Neural progenitor cell (in vitro differentiated cells): ENCODE measurements at regions not wholly inside any gene's neighbourhood (a gene's known extent, or its start where the extent isn't known, plus 50 kb on each side); places are given as distances from the start of the nearest gene placed in this dataset.

ENCODE experiments used
- DNase-seq: peaks from one replicate; pipeline ENCODE4 v3.0.0-alpha.2; 2016; ENCODE audit warnings: low spot score
- H2AFZ ChIP-seq: fragments of 200-600 bp; sonication (generic); replicated peaks from 2 replicates; pipeline ENCODE4 v1.6.1; 2016; ENCODE audit warnings: antibody characterized with exemption
- H3F3A ChIP-seq: fragments of 200-600 bp; sonication (generic); 2 replicates; pipeline ENCODE4 v1.6.1; 2016; ENCODE audit warnings: antibody characterized with exemption, low read depth
- H3K27ac ChIP-seq: fragments of 200-600 bp; sonication (generic); 2 replicates; pipeline ENCODE4 v1.5.1; 2016; ENCODE audit warnings: mild to moderate bottlenecking
- H3K27me3 ChIP-seq: fragments of 200-600 bp; sonication (generic); 2 replicates; pipeline ENCODE4 v1.6.1; 2016; ENCODE audit warnings: mild to moderate bottlenecking, moderate library complexity
- H3K36me3 ChIP-seq: fragments of 200-600 bp; sonication (generic); 2 replicates; pipeline ENCODE4 v1.5.1; 2016
- H3K4me1 ChIP-seq: fragments of 200-600 bp; sonication (generic); 2 replicates; pipeline ENCODE4 v1.6.1; 2016; ENCODE audit warnings: mixed run types
- H3K4me2 ChIP-seq: fragments of 200-600 bp; sonication (generic); 2 replicates; pipeline ENCODE4 v1.6.1; 2016
- H3K4me3 ChIP-seq: fragments of 200-600 bp; sonication (generic); 2 replicates; pipeline ENCODE4 v1.5.1; 2016
- H3K79me2 ChIP-seq: fragments of 200-600 bp; sonication (generic); 2 replicates; pipeline ENCODE4 v1.6.1; 2016; ENCODE audit warnings: low read depth
- H3K9ac ChIP-seq: fragments of 200-600 bp; sonication (generic); 2 replicates; pipeline ENCODE4 v1.6.1; 2016
- H3K9me3 ChIP-seq: fragments of 200-600 bp; sonication (generic); 2 replicates; pipeline ENCODE4 v1.5.1; 2016; ENCODE audit warnings: low read depth
- H4K20me1 ChIP-seq: fragments of 200-600 bp; sonication (generic); 2 replicates; pipeline ENCODE4 v1.6.1; 2016; ENCODE audit warnings: low read depth
- H3K27ac Mint-ChIP-seq: 3 replicates; pipeline ENCODE4 v1.8.0; 2021; ENCODE audit warnings: mixed read lengths
- H3K27me3 Mint-ChIP-seq: 2 replicates; pipeline ENCODE4 v1.8.0; 2022; ENCODE audit warnings: low read depth, mild to moderate bottlenecking, inconsistent platforms, moderate library complexity, mixed read lengths; ENCODE audit not compliant: insufficient read depth
- H3K36me3 Mint-ChIP-seq: 3 replicates; pipeline ENCODE4 v1.8.0; 2021; ENCODE audit warnings: mixed read lengths
- H3K4me1 Mint-ChIP-seq: 3 replicates; pipeline ENCODE4 v1.8.0; 2021; ENCODE audit warnings: mixed read lengths
- H3K4me3 Mint-ChIP-seq: 3 replicates; pipeline ENCODE4 v1.8.0; 2021; ENCODE audit warnings: mild to moderate bottlenecking, moderate library complexity, mixed read lengths
- H3K9me3 Mint-ChIP-seq: 3 replicates; pipeline ENCODE4 v1.8.0; 2020; ENCODE audit warnings: mixed read lengths
- CTCF ChIP-seq: fragments of 200-600 bp; sonication (generic); IDR thresholded peaks from 2 replicates; pipeline ENCODE4 v1.5.1; 2017; ENCODE audit warnings: antibody characterized with exemption, mild to moderate bottlenecking
- EZH2 ChIP-seq: fragments of 200-600 bp; sonication (generic); IDR thresholded peaks from 2 replicates; pipeline ENCODE4 v1.6.1; 2017; ENCODE audit warnings: antibody characterized with exemption, mild to moderate bottlenecking, moderate library complexity
- EZH2phosphoT487 ChIP-seq: fragments of 200-600 bp; sonication (generic); IDR thresholded peaks from 2 replicates; pipeline ENCODE4 v1.6.1; 2017; ENCODE audit warnings: antibody characterized with exemption

GRCh38 chr18:10216791-10217190 lies 237.6 kb upstream of the APCDD1 start:
- no peak overlapping the region for H3K4me3 Mint-ChIP-seq
- H3K79me2 ChIP-seq = no peaks in the 10 kb centered on the region
- H3K27ac Mint-ChIP-seq = no peak overlapping the region
- no peaks in the 10 kb centered on the region for H4K20me1 ChIP-seq
- H3K4me2 ChIP-seq = no peak overlapping the region
- peaks cover 8% of the 10 kb centered on the region for H3K4me1 Mint-ChIP-seq
- H3K4me1 ChIP-seq = no peaks in the 10 kb centered on the region
- peaks cover 16% of the 10 kb centered on the region for H3K36me3 Mint-ChIP-seq
- H2AFZ ChIP-seq = no peak overlapping the region
- peaks cover 62% of the 10 kb centered on the region for H3K9me3 Mint-ChIP-seq
- H3K36me3 ChIP-seq = no peaks in the 10 kb centered on the region
- H3K27me3 ChIP-seq = no peaks in the 10 kb centered on the region
- no peaks in the 10 kb centered on the region for H3F3A ChIP-seq
- H3K27me3 Mint-ChIP-seq = peaks cover 3% of the 10 kb centered on the region
- no peak for TF ChIP-seq CTCF
- TF ChIP-seq EZH2 = no peak
- no peak for TF ChIP-seq EZH2phosphoT487
- no peak overlapping the region for H3K27ac ChIP-seq
- H3K4me3 ChIP-seq = no peak overlapping the region
- DNase-seq = no peak
- H3K9ac ChIP-seq = no peak overlapping the region
- no peaks in the 10 kb centered on the region for H3K9me3 ChIP-seq

GRCh38 chr18:10217211-10217610 lies 237.2 kb upstream of the APCDD1 start:
- Histone ChIP-seq H3K27me3 (no peaks in the 10 kb centered on the region), H3K36me3 (no peaks in the 10 kb centered on the region), H3K27ac (no peak overlapping the region), H2AFZ (no peak overlapping the region), H3K9me3 (no peaks in the 10 kb centered on the region), H3K79me2 (no peaks in the 10 kb centered on the region), H3K4me3 (no peak overlapping the region), H3K4me2 (no peak overlapping the region), H3F3A (no peaks in the 10 kb centered on the region), H4K20me1 (no peaks in the 10 kb centered on the region), H3K4me1 (no peaks in the 10 kb centered on the region), H3K9ac (no peak overlapping the region)
- TF ChIP-seq EZH2 (no peak), EZH2phosphoT487 (no peak), CTCF (no peak)
- no peak overlapping the region for H3K27ac Mint-ChIP-seq
- H3K4me3 Mint-ChIP-seq = no peak overlapping the region
- H3K9me3 Mint-ChIP-seq = peaks cover 63% of the 10 kb centered on the region
- peaks cover 4% of the 10 kb centered on the region for H3K4me1 Mint-ChIP-seq
- peaks cover 3% of the 10 kb centered on the region for H3K27me3 Mint-ChIP-seq
- peaks cover 16% of the 10 kb centered on the region for H3K36me3 Mint-ChIP-seq
- DNase-seq = no peak

- no peaks in the 10 kb centered on the region for H3F3A ChIP-seq
- H3K4me2 ChIP-seq = no peak overlapping the region
- H3K4me3 ChIP-seq = no peak overlapping the region
- H2AFZ ChIP-seq = no peak overlapping the region
- H3K4me1 Mint-ChIP-seq = no peaks in the 10 kb centered on the region
- H4K20me1 ChIP-seq = no peaks in the 10 kb centered on the region
- no peak for DNase-seq
- peaks cover 60% of the 10 kb centered on the region for H3K9me3 Mint-ChIP-seq
- H3K36me3 Mint-ChIP-seq = peaks cover 16% of the 10 kb centered on the region
- no peaks in the 10 kb centered on the region for H3K27me3 ChIP-seq
- H3K27ac ChIP-seq = no peak overlapping the region
- no peaks in the 10 kb centered on the region for H3K36me3 ChIP-seq
- no peaks in the 10 kb centered on the region for H3K4me1 ChIP-seq
- H3K79me2 ChIP-seq = no peaks in the 10 kb centered on the region
- no peak overlapping the region for H3K9ac ChIP-seq
- TF ChIP-seq EZH2 (no peak), EZH2phosphoT487 (no peak), CTCF (no peak)
- no peak overlapping the region for H3K27ac Mint-ChIP-seq
- H3K9me3 ChIP-seq = no peaks in the 10 kb centered on the region
- peaks cover 3% of the 10 kb centered on the region for H3K27me3 Mint-ChIP-seq
- no peak overlapping the region for H3K4me3 Mint-ChIP-seq
Observed at GRCh38 chr18:10225300-10225699, 229.1 kb upstream of the APCDD1 start.

GRCh38 chr18:10226971-10227370 lies 227.5 kb upstream of the APCDD1 start:
- Mint-ChIP-seq H3K4me3 (no peak overlapping the region), H3K4me1 (peaks cover 1% of the 10 kb centered on the region), H3K27me3 (peaks cover 5% of the 10 kb centered on the region), H3K36me3 (peaks cover 12% of the 10 kb centered on the region), H3K27ac (no peak overlapping the region), H3K9me3 (peaks cover 58% of the 10 kb centered on the region)
- Histone ChIP-seq H3K4me3 (no peak overlapping the region), H3K4me2 (no peak overlapping the region), H3K4me1 (no peaks in the 10 kb centered on the region), H3K9me3 (no peaks in the 10 kb centered on the region), H3K9ac (no peak overlapping the region), H3K27me3 (no peaks in the 10 kb centered on the region), H3K36me3 (no peaks in the 10 kb centered on the region), H3K27ac (no peak overlapping the region), H2AFZ (no peak overlapping the region), H3K79me2 (no peaks in the 10 kb centered on the region), H3F3A (no peaks in the 10 kb centered on the region), H4K20me1 (no peaks in the 10 kb centered on the region)
- DNase-seq = no peak
- no peak for TF ChIP-seq EZH2phosphoT487
- TF ChIP-seq CTCF = no peak
- TF ChIP-seq EZH2 = no peak
